ENCODE measurements at regions not wholly inside any gene's neighbourhood (a gene's known extent, or its start where the extent isn't known, plus 50 kb on each side); places are given as distances from the start of the nearest gene placed in this dataset.
"Not testable (repeated sequence)": the region's sequence is repeated elsewhere in the genome, so short reads cannot be mapped to it uniquely, and the experiment has no call there.

DNA sequence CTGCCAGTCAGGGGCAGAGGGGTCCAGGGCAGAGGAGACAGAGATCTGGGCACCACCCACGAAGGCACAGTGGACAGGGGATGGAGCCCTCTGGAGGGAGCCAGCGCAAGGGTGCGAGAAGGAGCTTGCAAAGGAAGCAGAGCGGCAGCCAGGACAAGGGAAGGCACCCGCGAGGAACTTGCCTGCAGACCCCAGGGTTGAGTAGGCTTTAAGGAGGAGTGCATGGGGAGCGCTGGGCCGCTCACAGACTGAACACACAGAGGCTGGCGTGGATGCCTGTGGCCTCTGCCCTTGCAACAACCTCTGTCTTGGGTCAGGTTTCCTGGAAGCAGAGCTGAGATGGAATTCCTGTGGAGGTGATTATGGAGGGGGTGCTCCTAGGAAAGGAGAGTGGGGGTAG lies 374.4 kb downstream of the CNTNAP3B start:
- DNase-seq (ENCODE audit: low spot score), result not testable (repeated sequence)

DNA sequence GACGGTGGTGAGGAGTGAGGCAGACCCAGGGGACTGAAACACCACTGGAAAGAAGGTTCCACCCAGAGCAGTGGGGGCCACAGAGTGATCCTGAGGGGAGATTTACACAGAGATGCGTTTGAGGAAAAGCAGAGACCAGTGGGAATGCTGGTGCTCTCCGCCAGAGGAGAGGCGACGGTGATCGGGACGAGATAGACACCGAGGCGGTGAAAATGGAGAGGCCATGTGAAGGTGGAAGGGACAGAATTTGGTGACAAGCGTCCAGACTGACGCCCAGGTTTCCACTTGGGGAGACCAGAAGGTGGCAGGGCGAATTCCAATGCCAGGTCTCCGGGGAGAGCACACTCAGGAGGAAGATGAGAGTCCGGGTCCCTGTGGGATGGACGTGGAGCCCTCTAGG lies 374.8 kb downstream of the CNTNAP3B start:
- DNase-seq (ENCODE audit: low spot score), result not testable (repeated sequence)

DNA sequence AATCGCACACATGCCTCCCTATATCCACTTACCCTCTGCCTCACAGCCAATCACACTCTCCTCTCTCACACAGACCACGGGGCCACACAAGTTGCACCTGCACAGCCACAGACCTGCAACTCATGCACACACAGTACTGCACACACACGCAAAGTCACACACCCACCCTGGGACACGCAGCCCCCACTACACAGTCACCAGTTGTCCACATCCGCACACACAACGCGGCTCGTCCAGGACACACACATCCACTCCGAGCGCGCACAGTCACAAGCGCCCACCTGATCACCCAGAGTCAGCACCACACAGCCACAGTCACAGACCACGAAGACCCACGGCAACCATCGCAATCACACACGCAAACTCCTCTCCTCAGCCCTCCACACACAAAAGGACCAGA lies 387.3 kb downstream of the CNTNAP3B start:
- not testable (repeated sequence) for DNase-seq (ENCODE audit: low spot score)

DNA sequence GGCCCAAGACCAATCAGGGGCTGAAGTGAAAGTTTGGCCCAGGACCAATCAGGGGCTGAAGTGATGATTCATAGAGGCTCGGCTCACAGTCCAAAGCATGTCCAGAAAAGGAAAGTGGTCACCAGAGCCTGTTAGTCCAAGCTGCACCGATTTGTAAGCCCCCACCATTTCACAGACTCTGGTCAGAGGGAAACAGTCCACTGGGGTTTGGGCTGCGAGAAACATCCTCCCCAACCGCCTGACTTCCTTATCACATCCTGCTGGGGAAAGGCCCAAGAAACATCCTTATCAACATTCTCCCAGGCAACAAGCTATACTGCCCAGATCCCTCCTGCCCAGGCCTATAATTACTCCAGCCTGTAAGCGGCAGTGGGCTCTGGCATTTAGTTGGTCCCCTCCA lies 388.1 kb downstream of the CNTNAP3B start:
- DNase-seq (ENCODE audit: low spot score), result not testable (repeated sequence)

DNA sequence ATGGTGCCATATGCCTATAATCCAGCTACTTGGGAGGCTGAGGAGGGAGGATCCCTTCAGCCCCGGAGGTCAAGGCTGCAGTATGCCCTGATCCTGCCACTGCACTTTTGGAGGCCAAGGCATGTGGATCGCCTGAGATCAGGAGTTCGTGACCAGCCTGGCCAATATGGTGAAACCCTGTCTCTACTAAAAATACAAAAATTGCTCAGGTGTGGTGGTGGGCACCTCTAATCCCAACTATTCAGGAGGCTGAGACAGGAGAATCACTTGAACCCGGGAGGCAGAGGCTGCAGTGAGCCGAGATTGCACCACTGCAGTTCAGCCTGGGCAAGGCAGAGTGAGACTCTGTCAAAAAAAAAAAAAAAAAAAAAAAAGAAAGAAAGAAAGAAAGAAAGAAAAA lies 390.5 kb downstream of the CNTNAP3B start:
- DNase-seq (ENCODE audit: low spot score), result not testable (repeated sequence)

DNA sequence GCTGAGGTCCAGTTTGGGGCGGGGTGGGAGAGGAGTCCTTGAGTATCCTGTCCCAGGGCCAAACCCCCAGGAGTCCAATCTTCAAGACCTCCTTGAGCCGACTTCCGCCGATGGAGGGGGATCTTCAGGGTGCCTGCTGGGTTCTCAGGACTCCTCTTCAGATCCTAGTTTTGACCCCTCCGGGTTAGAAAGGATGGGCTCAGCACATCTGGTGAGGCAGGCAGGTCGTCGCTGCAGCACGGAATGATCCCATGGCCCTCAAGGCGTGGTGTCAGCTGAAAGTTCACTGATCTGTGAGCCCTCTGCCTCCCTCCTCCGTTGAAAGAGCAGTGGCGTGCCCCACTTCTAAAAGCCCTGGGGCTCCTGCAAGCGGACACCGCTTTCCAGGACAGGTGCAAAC lies 430.0 kb downstream of the CNTNAP3B start:
- not testable (repeated sequence) for DNase-seq (ENCODE audit: low spot score)

DNA sequence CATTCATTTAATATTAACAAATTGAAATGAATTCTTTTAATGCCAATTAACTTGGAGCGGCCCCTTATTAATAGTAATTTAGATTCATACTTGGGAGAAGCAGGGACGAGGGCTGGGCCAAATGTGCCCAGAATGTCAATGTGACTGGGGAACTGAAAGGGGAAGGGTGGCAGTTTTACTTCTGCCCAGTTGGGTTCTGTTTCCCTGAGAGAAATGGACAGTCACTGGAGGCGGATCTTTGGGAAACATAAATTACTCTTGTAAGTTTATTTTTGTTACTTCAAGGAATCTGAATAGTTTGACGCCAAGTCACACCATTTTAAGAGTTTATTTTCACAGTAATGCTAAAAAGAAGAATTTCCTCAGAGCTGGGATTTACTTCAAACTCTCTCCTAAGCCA lies 432.1 kb downstream of the CNTNAP3B start:
- not testable (repeated sequence) for DNase-seq (ENCODE audit: low spot score)

DNA sequence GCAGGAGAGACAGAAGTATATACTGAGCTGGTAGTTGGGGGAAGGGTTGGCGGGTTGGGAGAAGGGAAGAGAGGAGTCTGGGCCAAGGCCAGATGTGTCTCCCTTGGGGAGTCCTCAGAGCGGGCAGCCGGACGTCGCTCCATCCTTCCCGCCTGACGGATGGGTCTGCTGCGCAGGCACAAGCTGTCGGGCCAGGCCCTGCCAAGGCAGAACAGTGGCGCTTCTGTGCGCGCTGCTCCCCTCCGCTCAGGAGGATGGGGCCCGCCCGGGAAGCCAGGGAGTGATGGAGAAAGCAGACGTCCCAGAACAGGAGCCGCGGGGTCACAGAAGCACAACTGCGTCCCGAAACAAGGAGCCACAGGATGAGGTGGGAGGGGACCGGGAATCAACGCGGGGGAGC lies 449.9 kb downstream of the CNTNAP3B start:
- not testable (repeated sequence) for DNase-seq (ENCODE audit: low spot score)

DNA sequence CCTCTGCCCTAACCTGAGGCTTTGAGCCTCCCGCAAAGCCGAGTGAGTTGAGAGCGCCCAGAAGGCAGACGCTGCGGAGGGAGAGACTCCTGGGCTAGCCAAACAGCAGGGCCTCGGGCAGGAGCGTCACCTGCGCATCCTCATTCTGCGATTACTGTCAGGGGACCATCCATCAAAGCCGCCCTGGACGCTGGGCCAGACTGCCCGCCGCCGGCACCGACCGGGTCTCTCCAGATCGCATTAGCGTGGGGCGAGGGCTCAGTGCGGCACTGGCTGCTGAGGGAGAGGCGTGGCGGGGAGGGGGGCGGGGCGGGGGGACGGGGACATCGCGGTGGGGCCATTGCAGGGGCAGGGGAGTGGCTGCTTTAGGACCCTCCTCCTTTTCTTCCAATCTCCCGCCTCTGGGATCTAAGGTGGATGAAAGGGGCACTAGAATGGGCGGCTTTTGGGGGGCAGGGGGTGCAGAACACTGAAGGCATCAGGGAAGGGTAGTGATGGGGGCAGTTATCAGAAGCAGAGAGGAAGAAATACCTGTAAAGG lies 465.7 kb downstream of the CNTNAP3B start:
- DNase-seq (ENCODE audit: low spot score), result not testable (repeated sequence)

DNA sequence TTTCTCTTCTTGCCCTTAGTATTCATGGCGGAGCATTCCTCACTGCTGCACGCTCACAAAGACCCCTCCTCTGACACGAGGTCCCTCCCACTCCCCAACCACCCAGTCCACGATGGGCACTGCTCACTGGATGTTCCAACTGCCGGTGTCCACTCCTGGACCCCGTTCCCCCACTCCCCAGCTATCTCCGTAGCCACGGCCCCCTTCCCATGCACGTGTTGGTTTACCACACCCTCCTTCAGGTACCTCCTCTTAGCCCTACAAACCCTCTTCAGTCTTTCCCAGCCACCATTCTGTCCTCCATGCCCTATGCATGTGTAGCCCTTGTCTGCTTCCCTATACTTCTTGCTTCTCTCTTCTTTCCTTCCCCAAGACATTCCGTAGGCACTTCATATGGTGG lies 469.6 kb upstream of the ZNG1F start:
- not testable (repeated sequence) for DNase-seq (ENCODE audit: low spot score)

DNA sequence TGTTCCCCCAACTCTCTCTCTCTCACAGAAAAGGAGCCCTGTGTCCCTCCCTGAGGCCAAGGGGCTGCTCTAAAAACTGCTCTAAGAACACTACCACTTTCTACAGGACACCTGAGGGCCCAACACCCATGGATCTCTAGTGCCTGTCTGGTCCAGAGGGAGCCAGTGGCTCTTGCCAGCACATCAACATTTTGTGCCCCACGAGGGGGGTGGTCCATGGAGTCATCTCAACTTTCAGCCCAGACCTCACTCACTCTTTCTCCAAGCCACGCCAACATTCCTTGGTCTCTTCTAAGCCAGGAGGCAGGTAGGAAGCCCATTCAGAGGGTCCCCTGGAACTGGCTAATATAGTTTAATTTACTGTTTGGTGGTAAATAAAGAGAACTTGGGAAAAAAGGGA lies 469.0 kb upstream of the ZNG1F start:
- not testable (repeated sequence) for DNase-seq (ENCODE audit: low spot score)

DNA sequence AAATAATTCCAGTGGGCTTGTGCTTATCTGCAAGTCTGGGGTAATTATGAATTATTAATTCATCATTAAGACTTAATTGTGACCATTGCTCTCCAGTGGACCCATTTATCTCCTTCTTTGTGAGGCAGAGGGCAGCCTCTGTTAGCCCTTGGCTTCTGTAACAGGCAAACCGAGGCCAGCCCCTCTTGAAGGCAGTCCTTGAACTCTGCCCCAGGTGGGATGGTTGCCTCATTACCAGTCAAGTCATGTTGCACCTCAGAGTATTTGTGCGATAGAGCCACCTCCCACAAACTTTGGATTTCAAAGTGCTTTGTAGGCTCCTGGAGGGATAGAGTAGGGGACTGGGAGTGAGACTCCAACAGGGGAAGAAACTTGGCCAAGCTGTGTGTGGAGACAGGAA lies 468.0 kb upstream of the ZNG1F start:
- not testable (repeated sequence) for DNase-seq (ENCODE audit: low spot score)

DNA sequence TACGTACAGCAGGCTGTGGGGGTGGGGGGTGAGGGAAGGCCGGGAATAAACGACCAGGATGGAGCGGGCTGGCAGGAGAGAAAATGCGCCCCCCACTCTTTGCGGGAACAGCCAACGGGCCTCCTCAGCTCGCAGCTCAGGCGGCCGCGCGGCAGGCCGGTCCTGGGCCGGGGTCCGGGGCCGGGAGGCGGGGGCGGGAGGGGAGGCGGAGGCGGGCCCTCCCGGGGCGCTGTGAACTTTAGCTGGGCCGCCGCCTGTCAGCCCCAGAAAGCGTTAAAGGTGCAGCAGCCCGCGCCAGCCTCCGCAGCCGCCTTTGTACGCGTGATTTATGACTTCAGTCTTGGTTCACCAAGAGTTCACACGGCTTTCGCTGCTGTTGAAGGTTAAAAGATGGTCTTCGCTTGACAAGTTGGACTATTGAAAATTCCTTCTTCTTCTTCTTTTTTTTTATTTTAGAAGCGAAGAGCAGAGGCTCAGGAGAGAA lies 466.0 kb upstream of the ZNG1F start:
- DNase-seq (ENCODE audit: low spot score), result not testable (repeated sequence)

DNA sequence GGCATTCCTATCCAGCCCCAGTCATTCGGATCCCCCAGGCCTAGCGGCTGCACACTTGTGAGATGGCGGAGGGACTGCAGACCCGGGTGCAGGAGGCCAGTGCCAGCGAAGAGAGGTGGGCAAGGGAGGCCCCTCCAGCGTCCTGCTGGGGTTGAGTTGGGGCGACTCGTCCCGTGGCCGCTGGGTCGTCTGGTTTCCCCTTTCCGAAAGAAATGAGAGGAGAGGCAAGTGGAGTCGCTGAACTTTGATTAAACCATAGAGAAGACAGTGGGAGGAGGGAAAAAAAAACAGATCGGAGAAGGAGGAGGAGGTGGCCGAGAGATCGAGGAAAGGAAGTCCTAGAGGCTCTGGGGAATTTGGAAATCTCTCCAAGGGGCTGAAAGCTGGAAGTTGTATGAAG lies 465.2 kb upstream of the ZNG1F start:
- peak; percentile 21 for DNase-seq (ENCODE audit: low spot score)

DNA sequence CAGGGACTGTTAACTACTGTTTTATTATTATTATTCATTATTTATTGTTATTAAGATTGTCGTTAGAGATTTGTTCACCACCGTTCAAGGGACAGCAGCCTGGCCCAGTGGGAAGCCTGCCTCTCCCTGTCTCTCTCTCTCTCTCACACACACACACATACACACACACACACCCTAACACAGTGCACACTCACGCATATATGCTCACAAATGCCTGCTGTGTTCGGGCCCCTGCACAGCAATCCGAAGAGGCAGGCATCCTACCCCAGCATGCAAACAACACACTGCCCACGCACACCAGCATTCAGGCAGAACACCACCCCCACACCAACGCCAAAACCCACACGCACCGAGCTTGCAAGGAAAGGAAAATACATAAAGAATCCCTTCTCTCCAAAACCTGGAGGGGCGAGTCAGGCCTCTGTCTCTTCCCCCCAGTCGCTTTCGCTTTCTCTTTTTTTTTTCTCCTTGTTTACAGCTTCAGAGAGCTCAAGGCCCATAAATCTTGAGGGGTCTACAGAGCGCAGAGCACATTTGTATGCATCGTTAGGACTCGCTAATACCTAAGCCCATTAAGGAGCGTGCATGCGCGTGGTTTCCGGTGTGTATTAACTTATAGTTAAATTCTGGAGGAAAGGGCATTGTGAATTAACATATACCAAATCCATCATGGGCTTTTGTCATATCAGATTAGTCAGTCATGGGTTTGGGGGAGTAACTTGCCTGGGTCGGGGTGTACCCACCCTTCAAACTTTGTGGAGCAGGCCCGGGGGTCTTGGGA lies 464.6 kb upstream of the ZNG1F start:
- DNase-seq (ENCODE audit: low spot score), result not testable (repeated sequence)

DNA sequence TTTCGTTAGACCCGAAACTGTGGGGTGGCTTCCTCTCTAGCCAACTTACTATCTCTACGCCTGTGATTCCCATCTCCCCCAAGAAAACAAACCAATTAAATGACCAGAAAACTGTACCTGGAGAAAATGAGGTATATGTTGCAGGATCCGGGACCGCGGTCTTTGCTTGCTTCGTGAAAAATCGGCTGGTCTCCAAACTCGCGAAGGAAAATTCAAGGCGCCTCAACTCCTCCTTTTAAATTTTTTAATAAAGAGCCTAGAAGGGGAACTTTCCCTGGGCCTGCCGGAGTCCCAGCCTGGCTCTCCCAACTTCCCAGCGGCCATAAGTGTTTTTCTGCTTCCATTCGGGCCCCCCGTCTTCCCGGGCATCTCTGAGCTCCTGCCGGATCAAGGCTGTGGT lies 463.7 kb upstream of the ZNG1F start:
- not testable (repeated sequence) for DNase-seq (ENCODE audit: low spot score)

DNA sequence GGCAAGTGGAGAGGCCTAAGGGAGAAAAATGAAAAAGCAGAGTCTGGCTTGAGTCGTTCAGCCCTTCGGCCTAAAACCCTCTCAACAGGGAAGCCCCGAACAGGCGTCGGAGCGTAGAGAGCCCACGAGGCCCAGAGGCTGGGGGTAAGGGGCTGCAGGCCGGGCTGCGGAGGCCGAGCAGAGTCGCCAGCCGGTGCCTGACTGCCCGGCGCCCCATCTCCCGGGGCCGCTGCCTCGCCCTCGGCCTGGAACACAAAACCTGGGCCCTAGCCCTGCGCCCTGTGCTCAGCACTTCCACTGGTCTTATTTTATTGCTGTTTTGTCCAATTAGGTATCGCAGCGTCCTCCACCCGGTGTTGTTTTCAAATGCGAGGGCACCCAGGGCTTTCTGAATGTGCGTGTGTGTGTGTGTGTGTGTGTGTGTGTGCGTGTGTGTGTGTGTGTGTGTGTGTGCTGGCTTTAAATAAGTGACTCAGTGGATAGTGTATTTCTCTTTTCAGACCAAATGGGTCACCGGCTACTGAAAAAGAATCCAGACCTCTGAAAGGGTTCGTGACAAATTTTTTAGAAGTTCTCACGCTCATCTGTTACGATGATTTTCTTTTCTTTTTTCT lies 463.1 kb upstream of the ZNG1F start:
- DNase-seq (ENCODE audit: low spot score), result not testable (repeated sequence)

DNA sequence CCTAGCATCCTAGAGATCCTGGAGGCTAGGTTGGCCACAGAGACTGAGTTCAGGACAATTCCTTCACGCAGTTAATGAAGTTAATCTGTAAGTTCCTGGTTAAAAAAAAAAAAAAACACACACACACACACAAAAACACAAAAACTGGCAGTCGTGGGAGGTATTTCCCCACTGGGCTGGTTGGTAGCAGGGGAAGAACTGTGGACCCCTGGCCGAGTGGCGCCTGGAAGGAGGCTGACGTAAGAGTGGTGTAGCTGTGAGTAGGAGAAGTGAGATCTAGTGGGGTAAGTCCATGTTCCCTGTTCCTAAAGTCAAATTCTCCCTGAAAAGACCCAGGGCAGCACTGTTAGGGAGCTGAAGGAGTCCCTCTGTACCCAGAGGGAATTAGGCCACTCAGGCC lies 461.0 kb upstream of the ZNG1F start:
- DNase-seq (ENCODE audit: low spot score), result not testable (repeated sequence)

DNA sequence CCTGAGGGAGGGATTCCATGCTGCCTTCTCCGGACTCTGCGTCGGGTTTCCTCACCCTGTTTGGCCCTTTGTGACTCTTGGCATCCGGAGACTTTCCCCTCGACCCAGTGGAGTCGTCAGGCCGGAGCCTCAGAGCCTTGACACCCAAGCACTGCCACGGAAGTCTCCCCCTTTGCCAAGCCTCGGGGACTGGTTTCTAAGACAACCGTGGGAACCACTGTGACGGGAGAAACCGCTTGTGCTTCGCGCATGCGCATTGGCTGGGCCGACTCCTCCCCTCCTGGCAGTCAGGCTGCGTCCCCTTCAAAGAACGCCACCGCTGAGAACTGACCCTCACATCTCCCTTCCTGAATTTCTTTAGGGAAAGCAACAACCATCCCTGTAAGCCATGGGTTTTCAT lies 459.4 kb upstream of the ZNG1F start:
- DNase-seq (ENCODE audit: low spot score), result not testable (repeated sequence)

DNA sequence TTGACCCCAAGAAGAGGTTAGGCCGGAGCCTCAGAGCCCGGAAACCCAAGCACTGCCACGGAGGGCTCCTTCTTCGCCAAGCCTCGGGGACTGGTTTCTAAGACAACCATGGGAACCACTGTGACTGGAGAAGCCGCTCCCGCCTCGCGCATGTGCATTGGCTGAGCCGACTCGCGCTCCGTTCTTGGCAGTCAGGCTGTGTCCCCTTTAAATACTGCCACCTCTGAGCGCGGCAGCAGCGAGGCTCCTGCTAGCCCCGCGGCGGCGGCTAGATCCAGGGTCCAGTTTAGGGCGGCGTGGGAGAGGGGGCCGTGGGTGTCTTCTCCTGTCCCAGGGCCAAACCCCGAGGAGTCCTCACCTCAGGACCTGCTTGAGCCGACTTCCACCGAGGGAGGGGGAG lies 457.1 kb upstream of the ZNG1F start:
- not testable (repeated sequence) for DNase-seq (ENCODE audit: low spot score)

DNA sequence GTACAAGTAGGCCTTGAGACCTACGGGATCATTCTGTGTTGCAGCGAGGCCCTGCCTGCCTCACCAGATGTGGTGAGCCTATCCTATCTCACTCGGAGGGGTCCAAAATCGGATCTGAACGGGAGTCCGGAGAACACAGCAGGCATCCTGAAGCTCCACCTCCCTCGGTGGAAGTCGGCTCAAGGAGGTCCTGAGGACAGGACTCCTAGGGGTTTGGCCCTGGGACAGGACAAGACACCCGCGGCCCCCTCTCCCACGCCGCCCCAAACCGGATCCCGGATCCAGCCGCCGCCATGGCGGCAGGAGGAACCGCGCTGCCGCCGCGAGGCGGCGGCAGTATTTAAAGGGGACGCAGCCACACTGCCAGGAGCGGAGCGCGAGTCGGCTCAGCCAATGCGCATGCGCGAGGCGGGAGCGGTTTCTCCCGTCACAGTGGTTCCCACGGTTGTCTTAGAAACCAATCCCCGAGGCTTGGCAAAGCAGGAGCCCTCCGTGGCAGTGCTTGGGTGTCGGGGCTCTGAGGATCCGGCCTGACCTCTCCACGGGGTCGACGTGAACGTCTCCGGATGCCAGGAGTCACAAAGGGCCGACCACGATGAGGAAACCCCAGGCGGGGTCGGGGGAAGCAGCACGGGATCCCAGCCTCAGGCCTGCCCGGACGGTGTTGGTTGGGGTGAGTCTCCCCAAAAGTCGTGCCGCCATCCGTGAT lies 454.6 kb upstream of the ZNG1F start:
- not testable (repeated sequence) for DNase-seq (ENCODE audit: low spot score)

DNA sequence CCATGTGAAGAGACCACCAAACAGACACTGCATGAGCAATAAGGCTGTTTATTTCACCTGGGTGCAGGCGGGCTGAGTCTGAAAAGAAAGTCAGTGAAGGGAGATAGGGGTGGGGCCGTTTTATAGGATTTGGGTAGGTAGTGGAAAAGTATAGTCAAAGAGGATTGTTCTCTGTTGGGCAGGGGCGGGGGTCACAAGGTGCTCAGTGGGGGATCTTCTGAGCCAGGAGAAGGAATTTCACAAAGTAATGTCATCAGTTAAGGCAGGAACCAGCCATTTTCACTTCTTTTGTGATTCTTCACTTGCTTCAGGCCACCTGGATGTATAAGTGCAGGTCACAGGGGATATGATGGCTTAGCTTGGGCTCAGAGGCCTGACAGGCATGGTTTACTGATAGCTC lies 444.6 kb upstream of the ZNG1F start:
- not testable (repeated sequence) for DNase-seq (ENCODE audit: low spot score)
